ENCODE measurements at regions not wholly inside any gene's neighbourhood (a gene's known extent, or its start where the extent isn't known, plus 50 kb on each side); places are given as distances from the start of the nearest gene placed in this dataset.
"Not testable (repeated sequence)": the region's sequence is repeated elsewhere in the genome, so short reads cannot be mapped to it uniquely, and the experiment has no call there.

DNA sequence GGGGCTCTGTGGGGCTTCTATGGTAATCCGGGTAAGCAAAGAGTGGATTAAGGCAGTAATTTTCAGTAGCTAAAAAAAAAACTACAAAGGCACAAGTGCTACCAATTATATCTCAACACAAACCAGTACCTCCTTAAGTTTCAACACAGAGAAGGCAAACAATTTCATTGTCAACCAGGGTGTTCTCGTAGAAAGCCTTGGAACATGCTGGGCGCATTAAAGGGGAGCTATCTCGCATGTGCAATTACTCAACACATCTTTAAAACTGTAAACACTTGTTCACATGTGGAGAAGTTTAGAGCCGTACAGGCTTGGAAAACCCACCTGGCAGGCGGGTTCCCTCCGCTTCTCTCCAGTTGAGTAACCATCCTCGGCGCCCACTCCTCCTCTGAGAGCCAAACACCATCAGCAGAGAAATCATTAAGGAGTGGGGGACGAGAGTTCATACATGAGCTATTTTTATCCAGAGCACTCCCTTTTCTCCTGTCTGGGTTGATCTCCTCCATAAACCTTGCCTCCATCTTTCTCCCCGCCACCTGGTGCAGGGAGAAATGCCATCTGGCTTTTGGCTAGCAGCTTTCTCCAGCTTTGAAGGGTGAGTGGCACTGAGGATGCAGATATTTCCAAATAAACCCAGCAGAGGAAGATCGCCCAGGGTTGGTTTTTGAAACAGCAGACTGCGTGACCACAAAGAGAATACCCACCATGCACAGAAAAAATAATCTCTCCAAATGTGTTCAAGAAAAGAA is 287.1 kb downstream of the WDR11 start:
- in situ Hi-C loops (cut with HindIII; ENCODE audit: low pct_unique_long_range_greater_than_20kb, low sequenced_read_pairs): no loop called here
- DNase-seq (ENCODE audit: low read depth): no peak

GRCh38 chr10:121138918-121139317 is 287.8 kb downstream of the WDR11 start:
- no peak for DNase-seq (ENCODE audit: low read depth)
- in situ Hi-C loops (cut with HindIII; ENCODE audit: low pct_unique_long_range_greater_than_20kb, low sequenced_read_pairs): no loop called here

- in situ Hi-C loops (cut with HindIII; ENCODE audit: low pct_unique_long_range_greater_than_20kb, low sequenced_read_pairs); DNase-seq (ENCODE audit: low read depth): not testable (repeated sequence)
These were observed 294.7 kb downstream of the WDR11 start for GRCh38 chr10:121145802-121146395.

DNA sequence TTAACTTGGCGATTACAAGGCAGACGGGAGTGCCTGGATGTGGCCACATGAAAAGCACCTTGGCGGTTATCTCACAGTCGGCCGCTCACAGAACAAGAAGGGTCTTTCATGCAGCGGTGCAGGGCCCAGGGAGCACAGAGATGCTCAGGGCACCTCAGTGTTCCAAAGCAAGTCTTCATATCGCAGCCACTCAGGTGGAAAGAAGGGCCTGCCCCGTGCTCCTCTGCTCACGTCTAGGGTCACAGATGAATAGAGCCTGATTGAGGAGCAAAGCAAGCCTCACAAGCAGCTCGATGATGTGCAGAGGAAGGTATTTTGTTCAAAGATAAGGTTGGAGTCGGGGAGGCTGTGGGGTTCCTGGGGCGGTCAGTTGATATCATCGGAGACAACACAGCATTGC is 297.8 kb downstream of the WDR11 start:
- DNase-seq (ENCODE audit: low read depth): no peak
- in situ Hi-C loops (cut with HindIII; ENCODE audit: low pct_unique_long_range_greater_than_20kb, low sequenced_read_pairs): no loop called here

- in situ Hi-C loops (cut with HindIII; ENCODE audit: low pct_unique_long_range_greater_than_20kb, low sequenced_read_pairs): no loop called here
- DNase-seq (ENCODE audit: low read depth): no peak
These were observed 300.9 kb downstream of the WDR11 start for GRCh38 chr10:121152033-121152432.

DNA sequence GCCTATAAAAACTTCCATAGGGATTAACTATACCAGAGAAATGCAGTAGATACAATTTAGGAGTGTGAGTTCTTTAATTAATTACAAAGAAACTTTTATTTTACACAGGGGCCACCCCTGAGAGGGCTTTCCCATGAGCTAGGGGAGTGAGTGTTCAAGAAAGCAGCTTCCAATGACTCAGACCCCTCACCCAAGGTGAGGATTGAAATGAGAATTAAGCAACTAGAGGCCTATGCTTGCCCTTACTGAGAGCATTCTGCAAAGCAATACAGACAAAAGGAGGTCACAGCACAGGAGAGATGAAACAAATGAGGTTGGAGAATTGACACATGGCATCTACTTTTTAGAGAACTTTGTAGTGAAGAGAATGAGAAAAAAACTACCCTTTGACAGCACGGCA is 301.8 kb downstream of the WDR11 start:
- in situ Hi-C loops (cut with HindIII; ENCODE audit: low pct_unique_long_range_greater_than_20kb, low sequenced_read_pairs): no loop called here
- DNase-seq (ENCODE audit: low read depth): no peak

GRCh38 chr10:121154310-121154709 is 303.1 kb downstream of the WDR11 start:
- in situ Hi-C loops (cut with HindIII; ENCODE audit: low pct_unique_long_range_greater_than_20kb, low sequenced_read_pairs): no loop called here
- no peak for DNase-seq (ENCODE audit: low read depth)

- no peak for DNase-seq (ENCODE audit: low read depth)
- in situ Hi-C loops (cut with HindIII; ENCODE audit: low pct_unique_long_range_greater_than_20kb, low sequenced_read_pairs): no loop called here
These were observed 303.7 kb downstream of the WDR11 start for GRCh38 chr10:121154846-121155245.

DNA sequence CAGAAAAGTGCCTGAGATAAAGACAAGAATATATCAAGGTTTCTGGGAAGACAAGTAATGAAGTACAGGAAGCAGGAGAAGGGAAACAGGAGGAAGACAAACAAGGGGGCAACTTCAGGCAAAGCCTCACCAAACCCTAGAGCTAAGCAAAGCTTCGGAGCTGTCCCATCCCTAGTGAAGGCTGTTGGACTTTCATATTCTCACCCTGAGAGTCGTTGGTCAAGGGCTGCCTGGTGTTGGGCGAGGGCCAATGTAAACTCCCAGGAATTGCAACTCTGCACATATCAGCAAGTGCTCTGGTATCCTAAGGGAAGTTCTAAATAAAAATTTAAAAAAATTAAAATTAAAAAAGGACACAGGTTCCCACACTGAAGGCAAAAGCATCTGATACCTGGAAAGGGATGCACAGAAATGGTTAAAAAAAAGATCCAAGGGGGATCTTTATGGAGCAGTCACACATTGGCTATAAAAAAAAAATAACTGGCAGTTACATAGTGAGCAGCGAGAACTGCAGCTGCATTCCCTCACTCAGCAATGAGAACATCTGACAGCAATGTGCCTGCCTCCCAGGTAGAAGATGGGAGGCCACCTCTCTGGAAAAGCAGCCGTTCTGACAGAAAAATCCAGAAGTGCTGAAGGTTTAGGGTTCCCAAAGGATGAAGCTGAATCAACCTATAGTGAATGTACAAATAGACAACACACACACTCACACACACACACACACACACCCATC is 304.7 kb downstream of the WDR11 start:
- in situ Hi-C loops (cut with HindIII; ENCODE audit: low pct_unique_long_range_greater_than_20kb, low sequenced_read_pairs): no loop called here
- no peak for DNase-seq (ENCODE audit: low read depth)

DNA sequence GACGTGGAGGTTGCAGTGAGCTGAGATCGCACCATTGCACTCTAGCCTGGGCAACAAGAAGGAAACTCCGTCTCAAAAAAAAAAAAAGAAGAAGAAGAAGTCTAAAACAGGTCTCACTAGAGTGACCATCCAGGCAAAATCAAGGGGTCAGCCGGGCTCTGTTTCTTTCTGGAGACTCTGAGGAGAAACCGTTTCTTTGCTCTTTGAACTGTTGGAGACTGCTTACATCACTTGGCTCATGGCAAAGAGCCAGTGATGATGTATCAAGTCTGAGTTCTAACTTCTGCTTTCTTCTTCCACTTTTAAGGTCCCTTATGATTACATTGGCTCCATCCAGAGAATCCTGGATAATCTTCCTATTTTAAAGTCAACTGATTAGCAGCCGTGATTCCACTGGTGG is 306.8 kb downstream of the WDR11 start:
- DNase-seq (ENCODE audit: low read depth): no peak
- in situ Hi-C loops (cut with HindIII; ENCODE audit: low pct_unique_long_range_greater_than_20kb, low sequenced_read_pairs): no loop called here

DNA sequence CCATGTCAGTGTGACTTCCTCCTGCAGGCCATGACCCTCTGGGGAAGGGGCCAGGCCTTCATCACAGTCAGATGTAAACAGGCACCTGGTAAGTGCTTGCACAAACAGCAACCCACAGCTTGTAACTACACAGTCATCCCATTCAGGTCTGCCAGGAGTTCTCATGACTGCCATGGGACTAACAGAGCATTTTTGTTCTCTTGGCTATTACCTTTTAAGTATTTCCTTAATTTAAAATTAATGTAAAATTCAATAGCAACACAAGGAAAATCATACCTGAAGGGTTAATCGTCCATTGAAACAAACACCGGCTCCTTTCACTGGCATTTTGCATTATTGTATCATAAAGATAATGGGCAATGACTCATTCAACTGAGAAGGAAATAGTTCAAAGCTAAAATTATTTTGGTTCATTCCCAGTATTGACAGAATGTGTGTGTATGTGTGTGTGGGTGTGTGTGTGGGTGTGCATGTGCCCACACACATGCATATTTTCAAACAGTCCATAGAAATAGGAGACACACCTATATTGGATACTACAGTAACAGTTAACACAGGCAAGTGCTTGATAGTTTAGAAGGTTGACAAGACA is 307.9 kb downstream of the WDR11 start:
- in situ Hi-C loops (cut with HindIII; ENCODE audit: low pct_unique_long_range_greater_than_20kb, low sequenced_read_pairs): no loop called here
- no peak for DNase-seq (ENCODE audit: low read depth)

DNA sequence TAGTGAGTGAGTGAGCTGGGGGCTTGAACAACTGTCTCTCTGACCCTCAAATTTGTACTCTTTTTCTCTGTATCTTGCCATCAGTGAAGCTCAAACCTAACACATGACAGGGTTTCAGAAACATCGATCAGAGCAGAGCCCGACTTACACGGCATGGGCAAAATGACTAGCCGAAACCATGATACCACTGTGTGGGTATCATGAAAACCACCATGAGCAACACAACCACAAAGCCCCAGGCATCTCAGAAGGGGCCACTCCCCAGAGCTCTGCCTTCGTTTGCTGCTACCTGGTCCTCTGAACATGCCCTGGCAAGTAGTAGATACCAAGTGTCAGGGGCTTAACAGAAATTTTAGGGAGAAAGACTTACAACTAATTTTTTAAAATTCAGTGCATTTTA is 308.5 kb downstream of the WDR11 start:
- DNase-seq (ENCODE audit: low read depth): no peak
- in situ Hi-C loops (cut with HindIII; ENCODE audit: low pct_unique_long_range_greater_than_20kb, low sequenced_read_pairs): no loop called here

GRCh38 chr10:121165276-121165675 is 314.1 kb downstream of the WDR11 start:
- no peak for DNase-seq (ENCODE audit: low read depth)
- in situ Hi-C loops (cut with HindIII; ENCODE audit: low pct_unique_long_range_greater_than_20kb, low sequenced_read_pairs): no loop called here

DNA sequence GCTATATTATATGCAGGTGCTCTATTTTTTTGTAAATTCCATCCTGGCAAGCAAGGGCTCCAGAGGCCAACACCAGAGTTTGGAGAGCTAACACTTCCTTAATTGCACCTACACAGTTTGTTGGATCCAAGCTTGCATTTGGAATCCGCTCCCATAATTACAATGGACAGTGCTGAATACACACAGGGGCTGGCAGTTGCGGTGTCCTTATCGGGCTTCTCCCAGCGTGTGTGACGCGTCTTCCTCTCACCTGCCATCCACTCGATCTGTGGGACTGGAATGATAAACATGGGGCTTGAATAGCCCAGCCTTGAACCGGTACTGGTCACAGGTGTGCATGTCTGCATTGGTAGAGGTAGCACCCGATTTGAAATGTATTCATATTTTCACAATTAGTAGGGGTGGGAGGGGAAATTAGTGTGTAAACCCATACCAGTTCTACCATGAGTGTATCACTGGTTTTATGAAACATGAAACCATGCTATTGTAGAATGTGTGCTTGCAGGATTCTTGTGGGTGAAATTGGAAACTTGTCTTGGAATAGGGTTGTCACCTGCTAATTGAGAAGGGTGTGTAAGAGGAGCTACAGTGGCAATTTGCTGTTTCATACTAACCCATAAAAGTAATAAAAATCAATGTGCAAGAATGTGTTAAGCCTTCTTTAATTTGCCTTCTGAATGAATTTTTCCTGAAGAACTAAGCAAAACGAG is 316.5 kb downstream of the WDR11 start:
- no peak for DNase-seq (ENCODE audit: low read depth)
- in situ Hi-C loops (cut with HindIII; ENCODE audit: low pct_unique_long_range_greater_than_20kb, low sequenced_read_pairs): no loop called here

GRCh38 chr10:121168545-121169216 is 317.5 kb downstream of the WDR11 start:
- DNase-seq (ENCODE audit: low read depth): no peak
- in situ Hi-C loops (cut with HindIII; ENCODE audit: low pct_unique_long_range_greater_than_20kb, low sequenced_read_pairs): no loop called here

- in situ Hi-C loops (cut with HindIII; ENCODE audit: low pct_unique_long_range_greater_than_20kb, low sequenced_read_pairs): no loop called here
- DNase-seq (ENCODE audit: low read depth): no peak
These were observed 318.2 kb downstream of the WDR11 start for GRCh38 chr10:121169406-121169805.

- no peak for DNase-seq (ENCODE audit: low read depth)
- in situ Hi-C loops (cut with HindIII; ENCODE audit: low pct_unique_long_range_greater_than_20kb, low sequenced_read_pairs): no loop called here
These were observed 320.9 kb downstream of the WDR11 start for GRCh38 chr10:121171825-121172787.

Measured in Caki2 (cell line).